ENCODE measurements at regions not wholly inside any gene's neighbourhood (a gene's known extent, or its start where the extent isn't known, plus 50 kb on each side); places are given as distances from the start of the nearest gene placed in this dataset.
A peak's percentile ranks its signal among the peaks of the same experiment; 100 is the strongest.
"Not testable (repeated sequence)": the region's sequence is repeated elsewhere in the genome, so short reads cannot be mapped to it uniquely, and the experiment has no call there.

DNA sequence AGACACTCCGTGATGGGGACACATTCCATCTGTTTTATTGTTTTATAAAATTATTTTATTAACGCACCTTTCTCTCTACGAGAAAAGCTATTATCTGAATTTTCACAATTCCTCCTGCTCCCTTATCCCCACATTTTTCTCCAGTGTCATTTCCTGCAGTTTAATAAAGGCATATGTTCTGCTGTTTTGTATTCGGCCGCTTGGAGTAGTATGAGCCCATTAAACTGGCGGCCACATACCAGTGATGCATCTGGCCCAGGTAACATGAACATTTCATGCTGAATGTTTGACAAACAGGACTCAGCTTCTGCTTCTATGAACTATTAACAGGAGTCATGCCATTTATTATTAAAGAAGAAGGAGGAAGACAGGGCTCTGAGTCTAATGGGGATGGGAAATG is 511.0 kb downstream of the TMEM121 start:
- DNase-seq: no peak

GRCh38 chr14:106038263-106038662 is 511.9 kb downstream of the TMEM121 start:
- DNase-seq: no peak

- DNase-seq: peak; percentile 49
Measured at GRCh38 chr14:106039400-106039799, 513.0 kb downstream of the TMEM121 start.

DNA sequence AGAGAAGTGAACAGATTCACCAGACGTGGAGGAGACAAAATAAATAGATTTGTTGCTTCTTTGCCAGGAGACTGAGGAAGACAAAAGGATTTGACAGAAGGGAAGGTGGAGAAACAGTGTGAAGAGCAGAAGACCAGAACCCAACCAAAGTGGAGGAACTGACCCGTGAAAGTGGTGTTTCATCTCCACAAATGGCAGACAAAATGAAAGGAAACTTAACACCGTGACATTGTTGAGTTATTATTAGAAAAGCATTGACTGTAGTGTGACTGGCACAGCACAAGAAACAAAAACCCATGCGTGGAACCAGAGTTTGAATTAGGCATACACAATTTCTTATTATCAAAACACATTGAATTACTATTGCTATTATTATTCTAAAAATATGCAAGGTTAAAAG is 518.1 kb downstream of the TMEM121 start:
- no peak for DNase-seq

GRCh38 chr14:106044949-106045596 is 518.7 kb downstream of the TMEM121 start:
- DNase-seq: peak; percentile 83

GRCh38 chr14:106051796-106052195 is 525.4 kb downstream of the TMEM121 start:
- DNase-seq: no peak

DNA sequence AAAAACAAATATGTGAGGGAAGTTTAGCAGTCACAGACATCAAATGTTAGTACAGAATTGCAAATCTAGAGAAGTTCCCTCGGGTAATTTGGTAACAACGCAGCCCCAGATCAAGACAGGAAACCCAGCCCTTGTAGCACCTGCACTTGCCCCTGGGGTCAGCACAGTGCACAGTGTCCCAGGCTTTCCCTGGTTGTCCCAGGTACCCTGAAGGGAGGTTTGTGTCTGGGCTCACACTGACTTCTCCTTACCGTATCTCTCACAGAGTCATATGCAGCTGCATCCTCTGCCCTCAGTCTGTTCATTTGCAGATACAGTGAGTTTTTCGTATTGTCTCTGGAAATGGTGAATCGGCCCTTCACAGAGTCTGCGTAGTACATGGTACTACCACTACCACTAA is 528.9 kb downstream of the TMEM121 start:
- no peak for DNase-seq

GRCh38 chr14:106058342-106058741 is 532.0 kb downstream of the TMEM121 start:
- no peak for DNase-seq

DNA sequence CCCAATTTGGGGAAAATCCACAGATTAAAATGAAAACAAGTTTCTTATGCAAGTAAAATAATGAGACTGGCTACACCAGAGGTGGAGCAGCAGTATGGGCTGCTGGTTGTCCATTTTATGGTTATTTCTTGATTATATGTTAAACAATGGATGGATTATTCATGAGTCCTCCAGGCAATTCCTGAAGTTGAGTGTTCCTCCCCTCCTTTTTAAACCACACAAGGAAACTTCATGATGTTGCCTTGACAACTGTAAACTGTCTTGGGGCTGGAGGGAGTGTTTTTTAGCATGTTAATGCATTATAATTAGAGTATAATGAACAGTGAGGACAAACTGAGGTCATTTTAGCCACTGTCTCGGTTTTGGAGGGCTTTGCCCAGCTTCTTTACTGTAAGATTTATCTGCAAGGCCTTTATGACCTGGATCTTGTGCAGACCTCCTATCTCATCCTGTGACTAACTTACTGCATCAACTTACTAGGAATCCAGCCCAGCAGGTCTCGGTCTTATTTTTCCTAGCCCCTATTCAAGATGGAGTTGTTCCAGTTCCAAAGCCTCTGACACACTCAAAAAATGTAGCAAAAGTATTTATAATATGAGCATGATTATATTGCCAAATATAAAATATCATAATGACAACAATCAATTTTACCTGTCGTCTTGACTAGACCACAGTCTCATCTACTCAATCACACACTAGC is 534.0 kb downstream of the TMEM121 start:
- DNase-seq: no peak

DNA sequence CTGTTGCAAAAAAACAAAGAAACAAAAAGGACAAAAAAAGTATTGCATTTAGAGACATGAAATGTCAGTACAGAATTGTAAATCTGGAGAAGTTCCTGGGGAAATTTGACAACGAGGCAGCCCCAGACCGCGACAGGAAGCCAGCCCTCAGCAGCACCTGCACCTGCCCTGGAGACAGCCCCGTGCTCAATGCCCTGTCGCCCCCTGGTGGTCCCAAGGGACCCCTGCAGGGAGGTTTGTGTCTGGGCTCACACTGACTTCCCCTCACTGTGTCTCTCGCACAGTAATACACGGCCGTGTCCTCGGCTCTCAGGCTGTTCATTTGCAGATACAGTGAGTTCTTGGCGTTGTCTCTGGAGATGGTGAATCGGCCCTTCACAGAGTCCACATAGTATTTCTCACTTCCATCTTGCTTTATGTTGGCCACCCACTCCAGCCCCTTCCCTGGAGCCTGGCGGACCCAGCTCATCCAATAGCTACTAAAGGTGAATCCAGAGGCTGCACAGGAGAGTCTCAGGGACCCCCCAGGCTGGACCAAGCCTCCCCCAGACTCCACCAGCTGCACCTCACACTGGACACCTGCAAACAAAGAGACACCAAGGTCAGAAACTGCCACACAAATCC is 535.6 kb downstream of the TMEM121 start:
- peak; percentile 87 for DNase-seq

- DNase-seq: no peak
Measured at GRCh38 chr14:106062502-106063272, 536.3 kb downstream of the TMEM121 start.

DNA sequence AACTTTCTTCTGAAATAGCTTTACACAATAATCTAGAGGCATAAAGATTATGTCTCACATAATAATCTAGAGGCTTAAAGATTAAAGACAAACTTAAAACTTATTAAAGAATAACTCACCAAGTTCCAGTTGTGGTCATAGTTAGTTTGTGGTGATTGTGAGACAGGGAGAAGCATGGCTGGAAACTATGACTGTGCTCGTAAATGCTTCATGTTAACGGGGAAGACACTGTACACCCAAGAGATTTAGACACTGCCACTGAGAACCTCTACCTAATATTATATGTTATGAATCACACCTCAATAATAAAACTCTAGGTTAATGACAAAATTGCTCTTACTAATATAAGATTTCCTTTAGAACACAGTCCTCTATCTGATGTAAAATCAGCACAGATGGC is 541.6 kb downstream of the TMEM121 start:
- no peak for DNase-seq

DNA sequence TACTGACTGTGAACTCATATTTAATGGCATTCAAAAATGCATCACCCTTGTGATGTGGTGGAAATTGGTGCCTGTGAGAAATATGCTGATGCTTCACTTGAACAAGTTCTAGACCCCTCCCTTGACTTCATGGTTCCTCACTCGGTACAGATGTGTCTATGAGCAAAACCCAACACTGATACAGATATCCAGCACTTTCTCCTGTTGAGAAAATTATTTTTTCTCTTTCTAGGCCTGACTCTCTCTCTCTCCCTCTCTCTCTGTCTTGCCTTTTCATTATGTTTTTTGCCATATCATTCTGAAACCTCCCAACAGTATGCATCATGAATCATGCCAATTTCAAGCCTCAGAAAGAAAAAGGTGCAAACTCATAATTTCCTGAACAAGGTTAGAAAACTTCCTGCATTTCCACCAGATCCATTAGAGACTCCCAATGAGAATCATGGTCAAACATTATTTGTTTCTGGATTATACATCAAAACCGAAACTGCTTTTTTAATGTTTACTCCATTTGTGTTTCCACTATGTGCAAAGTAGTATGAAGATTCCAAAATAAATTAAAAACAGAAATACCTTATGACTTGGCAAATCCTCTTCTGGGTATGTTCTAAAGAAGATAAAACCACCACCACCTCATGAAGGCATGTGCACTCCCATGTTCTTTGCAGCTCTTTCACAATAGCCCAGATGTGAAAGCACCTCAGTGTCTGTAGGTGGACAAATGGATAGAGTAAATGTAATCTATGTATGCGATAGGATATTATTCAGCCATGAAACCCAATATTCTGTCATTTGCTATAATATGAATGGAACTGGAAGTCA is 543.6 kb downstream of the TMEM121 start:
- DNase-seq: no peak

GRCh38 chr14:106080922-106081321 is 554.5 kb downstream of the TMEM121 start:
- no peak for DNase-seq

DNA sequence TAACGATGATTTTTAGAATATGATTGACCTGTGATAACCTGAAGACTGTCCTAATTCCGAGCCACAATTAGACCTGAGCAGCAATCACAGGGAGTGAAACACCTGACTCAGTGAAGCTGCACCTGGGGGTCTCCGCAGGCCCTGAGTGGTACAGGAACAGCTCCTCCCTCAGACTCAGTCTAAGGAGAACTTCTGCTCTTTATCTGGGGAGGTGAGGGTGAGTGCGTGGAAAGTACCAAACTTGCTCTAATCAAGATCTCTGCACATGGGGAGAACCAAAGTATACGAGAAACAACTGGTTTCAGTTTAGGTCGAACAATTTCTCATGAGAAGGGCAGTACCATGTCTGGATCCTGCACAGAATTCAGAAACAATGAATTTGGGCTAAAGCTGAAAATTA is 555.3 kb downstream of the TMEM121 start:
- DNase-seq: not testable (repeated sequence)

DNA sequence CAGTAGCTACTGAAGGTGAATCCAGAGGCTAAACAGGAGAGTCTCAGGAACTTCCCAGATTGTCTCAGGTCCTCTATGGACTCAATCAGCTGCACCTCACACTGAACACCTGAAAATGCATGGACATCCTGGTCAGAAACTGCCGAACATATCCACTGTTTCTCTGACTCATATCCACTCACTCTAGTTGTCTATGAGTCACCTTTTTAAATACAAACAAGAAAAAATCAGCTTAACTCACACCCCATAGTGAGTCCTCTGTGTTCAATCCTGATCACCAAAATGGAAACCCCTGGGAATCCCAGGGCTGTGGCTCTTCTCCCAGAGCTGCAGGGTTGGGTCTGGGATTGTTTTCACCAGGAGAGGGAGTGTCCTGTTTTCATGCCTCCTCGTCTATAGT is 556.7 kb downstream of the TMEM121 start:
- no peak for DNase-seq

- DNase-seq: no peak
Measured at GRCh38 chr14:106087837-106088236, 561.5 kb downstream of the TMEM121 start.

DNA sequence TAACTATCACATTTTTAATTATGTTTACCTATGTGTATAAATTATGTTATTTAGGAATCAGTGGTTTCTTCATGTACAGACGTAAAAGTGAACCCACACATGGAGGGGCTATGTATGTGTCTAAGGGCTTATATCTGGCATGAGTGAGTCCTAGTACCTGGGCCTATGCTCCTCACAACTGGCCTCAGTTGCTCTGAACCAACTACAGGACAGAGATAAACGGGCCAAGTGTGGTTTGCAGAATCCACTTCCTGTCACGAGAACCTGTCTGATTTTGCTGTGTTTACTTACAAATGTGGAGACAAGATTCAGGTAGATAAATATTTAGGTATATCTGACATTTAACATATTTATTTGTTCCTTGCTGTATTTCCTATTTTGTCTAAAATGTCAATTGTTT is 562.5 kb downstream of the TMEM121 start:
- DNase-seq: not testable (repeated sequence)

GRCh38 chr14:106094654-106095189 is 568.3 kb downstream of the TMEM121 start:
- DNase-seq: peak; percentile 45

DNA sequence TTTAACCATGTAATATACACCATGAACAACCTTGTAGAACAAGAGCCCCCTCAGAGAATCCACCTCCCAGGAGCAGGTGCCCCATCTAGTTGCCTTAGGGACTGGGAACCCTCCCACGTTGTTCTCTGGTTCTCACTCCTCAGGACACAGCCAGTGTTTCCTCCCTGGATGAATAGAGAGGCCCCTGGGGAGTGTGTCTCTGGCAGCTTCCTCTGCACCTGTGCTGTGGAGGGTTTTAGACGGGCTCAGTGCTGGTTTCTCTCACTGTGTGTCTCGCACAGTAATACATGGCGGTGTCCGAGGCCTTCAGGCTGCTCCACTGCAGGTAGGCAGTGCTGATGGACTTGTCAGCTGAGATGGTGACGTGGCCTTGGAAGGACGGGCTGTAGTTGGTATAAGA is 581.3 kb downstream of the TMEM121 start:
- DNase-seq: no peak

DNA sequence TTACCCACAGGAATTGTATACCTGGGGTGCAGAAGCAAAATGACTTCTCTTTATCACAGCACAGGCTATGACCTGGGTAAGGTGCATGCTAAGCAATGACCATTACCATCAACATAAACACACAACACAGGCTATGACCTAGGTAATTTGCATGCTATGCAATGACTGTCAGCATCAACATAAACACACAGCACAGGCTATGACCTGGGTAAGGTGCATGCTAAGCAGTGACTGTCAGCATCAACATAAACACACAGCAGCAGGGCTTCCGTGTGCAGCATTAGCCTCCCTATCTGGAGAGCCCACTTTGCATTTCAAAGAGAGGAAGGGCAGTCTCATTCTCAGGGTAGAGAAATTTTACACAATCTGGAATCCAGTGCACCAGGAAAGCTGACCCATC is 583.0 kb downstream of the TMEM121 start:
- DNase-seq: no peak

DNA sequence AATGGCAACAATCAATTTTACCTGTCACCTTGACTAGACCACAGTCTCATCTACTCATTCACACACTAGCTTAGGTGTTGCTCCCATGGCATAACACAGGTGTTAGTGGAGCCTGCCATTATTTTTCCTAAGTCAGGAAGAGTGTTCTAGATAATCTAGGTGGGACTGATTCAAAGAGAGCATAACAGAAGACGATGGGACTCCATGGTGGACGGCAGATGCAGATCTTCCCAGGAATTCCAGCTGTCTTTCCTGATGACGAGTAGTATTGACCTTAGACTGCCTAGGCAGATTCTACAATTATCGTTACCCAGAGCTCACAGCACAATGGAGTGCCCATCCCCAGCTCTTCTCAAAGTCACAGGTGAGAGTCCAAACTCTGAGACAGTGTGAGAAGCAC is 589.0 kb downstream of the TMEM121 start:
- no peak for DNase-seq
